ENCODE measurements at regions not wholly inside any gene's neighbourhood (a gene's known extent, or its start where the extent isn't known, plus 50 kb on each side); places are given as distances from the start of the nearest gene placed in this dataset.

GRCh38 chr17:77269696-77270681 lies 129.2 kb downstream of the SEC14L1 start:
- no peak overlapping the region for H2BK120ac ChIP-seq (replicated peaks; ENCODE audit: low read depth, low read length)
- no peaks in the 10 kb centered on the region for H3K23me2 ChIP-seq (ENCODE audit: low read depth, low read length)
- H3K27me3 ChIP-seq (replicated peaks in 1 of 4; ENCODE audit: control insufficient read depth in 3 of 4, extremely low read depth in 1 of 4, insufficient read depth in 3 of 4, low read length in 3 of 4), result no peaks in the 10 kb centered on the region
- no peak overlapping the region for H2AFZ ChIP-seq (ENCODE audit: low read length)
- ChIA-PET CTCF (ENCODE audit: partially characterized antibody) (no interaction called here), POLR2A (ENCODE audit: partially characterized antibody) (no interaction called here)
- no peak overlapping the region for H3K18ac ChIP-seq (ENCODE audit: extremely low read depth, low read length)
- no peaks in the 10 kb centered on the region for H3K79me1 ChIP-seq (ENCODE audit: low read depth, low read length)
- H3K4me2 ChIP-seq (ENCODE audit: insufficient read depth in 1 of 2, low read depth in 2 of 2, low read length in 2 of 2), result no peak overlapping the region
- FAIRE-seq (no peak), DNase-seq (ENCODE audit: low read depth in 1 of 2, low spot score in 2 of 2) (no peak)
- H3K9me3 ChIP-seq (ENCODE audit: insufficient read depth in 2 of 2, low read depth in 1 of 2, low read length in 1 of 2), result no peaks in the 10 kb centered on the region
- TF ChIP-seq KDM1A (IDR thresholded peaks at IDR 0.05; ENCODE audit: borderline replicate concordance, low read length) (peak; percentile 79; the same call in 1 of the 2 replicates), ZNF274 (IDR thresholded peaks at IDR 0.05; ENCODE audit: borderline replicate concordance, extremely low read depth, low read length) (no peak), BACH1 (IDR thresholded peaks at IDR 0.05; ENCODE audit: low read length) (no peak), USF2 (IDR thresholded peaks at IDR 0.05; ENCODE audit: low read length) (no peak), TBP (IDR thresholded peaks at IDR 0.05; ENCODE audit: low read depth, low read length) (no peak), TAF7 (optimal IDR thresholded peaks at IDR 0.05; ENCODE audit: borderline replicate concordance, low read depth, low read length) (no peak)
- H3K4me3 ChIP-seq (ENCODE audit: extremely low read depth in 1 of 4, insufficient read depth in 2 of 4, low read depth in 3 of 4, low read length in 4 of 4), result no peak overlapping the region
- H3K27ac ChIP-seq (ENCODE audit: low read depth, low read length), result no peak overlapping the region
- H2AK5ac ChIP-seq (ENCODE audit: low read depth, low read length), result no peak overlapping the region
- H4K8ac ChIP-seq (ENCODE audit: extremely low read depth, insufficient read depth, low read length), result peak overlapping the region; percentile 15; the same call in 1 of the 2 replicates
- H3K56ac ChIP-seq (replicated peaks; ENCODE audit: insufficient read length, low read depth, low read length), result no peak overlapping the region
- no peak overlapping the region for H3K4ac ChIP-seq (replicated peaks; ENCODE audit: insufficient read length, low read depth, low read length)
- peaks cover 0 to under 1% (median under 1%) of the 10 kb centered on the region in 4 experiments; a peak in 2 of 7 replicates for H3K4me1 ChIP-seq (replicated peaks in 1 of 4; ENCODE audit: control insufficient read depth in 3 of 4, insufficient read depth in 4 of 4, low read length in 3 of 4)
- no peak overlapping the region for H2BK15ac ChIP-seq (ENCODE audit: low read length)
- H3K23ac ChIP-seq (ENCODE audit: insufficient read length), result no peak overlapping the region
- H2BK20ac ChIP-seq (ENCODE audit: low read length), result no peak overlapping the region
- H4K91ac ChIP-seq (replicated peaks; ENCODE audit: insufficient read length, low read length), result no peak overlapping the region
- no peaks in the 10 kb centered on the region for H3K79me2 ChIP-seq (ENCODE audit: control insufficient read depth in 1 of 2, insufficient read depth in 2 of 2, low read length in 2 of 2)
- H2BK12ac ChIP-seq (ENCODE audit: low read depth, low read length), result no peak overlapping the region
- H2BK5ac ChIP-seq (ENCODE audit: low read depth, low read length), result no peak overlapping the region
- no peak overlapping the region for H4K5ac ChIP-seq (ENCODE audit: insufficient read length, low read depth, low read length)
- H3K36me3 ChIP-seq (ENCODE audit: control insufficient read depth in 2 of 4, insufficient read depth in 4 of 4, low read length in 3 of 4), result no peaks in the 10 kb centered on the region
- H3K9ac ChIP-seq (replicated peaks in 1 of 4; ENCODE audit: extremely low read depth in 1 of 4, low read depth in 3 of 4, low read length in 3 of 4), result no peak overlapping the region; a peak in 1 of 7 replicates
- 90% methylated on average over 18 of the region's 18 CpGs; no CpG with 5 or more reads in 1 of the 2 experiments for WGBS, 2 experiments (ENCODE audit: extremely low coverage in 1 of 2, insufficient coverage in 1 of 2, insufficient read length in 1 of 2, insufficient replicate concordance in 2 of 2, low coverage in 1 of 2, low lambda C conversion rate in 2 of 2, missing lambda C conversion rate in 1 of 2)
- H4K20me1 ChIP-seq (replicated peaks in 1 of 2; ENCODE audit: control insufficient read depth in 1 of 2, insufficient read depth in 2 of 2, low read length in 2 of 2), result no peaks in the 10 kb centered on the region
- no peak overlapping the region for H3K14ac ChIP-seq (ENCODE audit: insufficient read length)
